ENCODE measurements at regions not wholly inside any gene's neighbourhood (a gene's known extent, or its start where the extent isn't known, plus 50 kb on each side); places are given as distances from the start of the nearest gene placed in this dataset.

- Histone ChIP-seq H3K79me1 (replicated peaks; ENCODE audit: low read length, poor library complexity, severe bottlenecking) (no peaks in the 10 kb centered on the region), H3K36me3 (ENCODE audit: control insufficient read depth in 1 of 2, insufficient read depth in 2 of 2, low read depth in 1 of 2, low read length in 2 of 2) (no peaks in the 10 kb centered on the region), H3K18ac (ENCODE audit: low read depth in 1 of 2, low read length in 2 of 2) (no peak overlapping the region), H3K4me2 (ENCODE audit: low read length, poor library complexity, severe bottlenecking) (no peak overlapping the region), H3K23ac (ENCODE audit: low read length in 2 of 2) (no peak overlapping the region), H2AFZ (ENCODE audit: low read depth, low read length) (no peak overlapping the region), H4K8ac (ENCODE audit: low read length) (no peak overlapping the region), H3K27me3 (ENCODE audit: control insufficient read depth in 1 of 2, insufficient read depth in 1 of 2, low read length in 2 of 2) (no peaks in the 10 kb centered on the region), H2BK120ac (ENCODE audit: low read depth, low read length) (no peak overlapping the region), H3K14ac (ENCODE audit: low read length in 2 of 2) (no peak overlapping the region), H2BK5ac (ENCODE audit: low read depth, low read length, poor library complexity, severe bottlenecking) (no peak overlapping the region), H3K4me1 (ENCODE audit: control insufficient read depth, insufficient read depth, low read depth, low read length) (no peaks in the 10 kb centered on the region), H2BK15ac (ENCODE audit: low read depth, poor library complexity, severe bottlenecking) (no peak overlapping the region), H2AK5ac (ENCODE audit: low read length, severe bottlenecking) (no peak overlapping the region), H4K91ac (ENCODE audit: low read length) (no peak overlapping the region), H3K9me3 (ENCODE audit: control insufficient read depth, low read length) (no peaks in the 10 kb centered on the region), H3K9ac (ENCODE audit: low read length) (no peak overlapping the region), H2BK12ac (ENCODE audit: low read length in 2 of 2) (no peak overlapping the region), H3K4ac (ENCODE audit: low read depth in 1 of 2, low read length in 2 of 2) (no peak overlapping the region), H3K27ac (ENCODE audit: low read length, poor library complexity, severe bottlenecking) (no peak overlapping the region), H3K4me3 (ENCODE audit: insufficient read depth in 1 of 2, low read depth in 1 of 2, low read length in 2 of 2) (no peak overlapping the region)
- WGBS = no CpG with 5 or more reads among the region's 2 CpGs
- DNase-seq = no peak
These were observed 652.3 kb downstream of the PTPRC start for GRCh38 chr1:199291022-199291740.

DNA sequence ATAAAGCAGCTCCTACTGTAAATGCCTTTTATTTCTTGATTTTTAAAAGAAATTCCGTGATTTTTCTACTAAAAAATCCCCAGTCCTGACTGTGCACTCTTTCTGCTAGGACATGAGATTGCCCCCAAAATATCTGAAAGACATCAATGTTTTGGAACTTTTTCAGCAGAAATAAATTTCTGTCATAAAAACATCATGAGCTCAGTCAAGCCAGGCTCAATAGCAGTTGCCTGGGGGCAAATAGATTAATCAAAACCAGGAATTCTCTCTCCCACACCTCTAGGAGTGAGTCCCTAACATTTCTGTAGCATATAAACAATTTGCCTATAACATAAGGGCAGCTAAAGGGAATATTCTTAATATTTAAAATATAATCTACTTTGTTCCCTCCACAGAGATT is 654.1 kb downstream of the PTPRC start:
- Histone ChIP-seq H3K4me3 (ENCODE audit: insufficient read depth in 1 of 2, low read depth in 1 of 2, low read length in 2 of 2) (no peak overlapping the region), H2BK120ac (ENCODE audit: low read depth, low read length) (no peak overlapping the region), H2BK15ac (ENCODE audit: low read depth, poor library complexity, severe bottlenecking) (no peak overlapping the region), H3K4ac (ENCODE audit: low read depth in 1 of 2, low read length in 2 of 2) (no peak overlapping the region), H3K4me2 (ENCODE audit: low read length, poor library complexity, severe bottlenecking) (no peak overlapping the region), H2AFZ (ENCODE audit: low read depth, low read length) (no peak overlapping the region), H4K8ac (ENCODE audit: low read length) (no peak overlapping the region), H3K27ac (ENCODE audit: low read length, poor library complexity, severe bottlenecking) (no peak overlapping the region), H2AK5ac (ENCODE audit: low read length, severe bottlenecking) (no peak overlapping the region), H3K27me3 (ENCODE audit: control insufficient read depth in 1 of 2, insufficient read depth in 1 of 2, low read length in 2 of 2) (no peaks in the 10 kb centered on the region), H3K23ac (ENCODE audit: low read length in 2 of 2) (no peak overlapping the region), H3K9me3 (ENCODE audit: control insufficient read depth, low read length) (no peaks in the 10 kb centered on the region), H4K91ac (ENCODE audit: low read length) (no peak overlapping the region), H2BK12ac (ENCODE audit: low read length in 2 of 2) (no peak overlapping the region), H2BK5ac (ENCODE audit: low read depth, low read length, poor library complexity, severe bottlenecking) (no peak overlapping the region), H3K36me3 (ENCODE audit: control insufficient read depth in 1 of 2, insufficient read depth in 2 of 2, low read depth in 1 of 2, low read length in 2 of 2) (no peaks in the 10 kb centered on the region), H3K4me1 (ENCODE audit: control insufficient read depth, insufficient read depth, low read depth, low read length) (no peaks in the 10 kb centered on the region), H3K9ac (ENCODE audit: low read length) (no peak overlapping the region), H3K14ac (ENCODE audit: low read length in 2 of 2) (no peak overlapping the region), H3K18ac (ENCODE audit: low read depth in 1 of 2, low read length in 2 of 2) (no peak overlapping the region), H3K79me1 (replicated peaks; ENCODE audit: low read length, poor library complexity, severe bottlenecking) (no peaks in the 10 kb centered on the region)
- no peak for DNase-seq
- 90% methylated on average over 1 of the region's 1 CpG for WGBS

DNA sequence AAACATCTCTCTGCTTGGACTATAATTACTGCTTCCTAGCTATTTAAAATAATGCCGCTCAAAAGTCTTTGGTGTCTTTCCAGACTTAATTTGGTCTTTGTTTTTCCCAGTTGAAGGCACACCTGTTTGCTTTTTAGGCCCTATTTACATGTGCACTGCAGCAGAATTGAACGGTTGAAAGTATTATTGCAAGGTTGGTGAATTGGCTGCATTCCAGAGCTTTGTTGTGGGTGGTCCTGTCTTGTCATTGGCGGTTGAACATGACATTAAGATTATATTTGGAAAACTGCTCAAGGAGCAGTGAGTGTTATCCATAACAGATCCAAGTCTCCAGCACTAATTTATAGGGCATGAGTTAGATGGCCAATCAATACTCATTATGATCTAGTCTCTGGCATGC is 656.3 kb downstream of the PTPRC start:
- Histone ChIP-seq H3K4me3 (ENCODE audit: insufficient read depth in 1 of 2, low read depth in 1 of 2, low read length in 2 of 2) (no peak overlapping the region), H3K23ac (ENCODE audit: low read length in 2 of 2) (no peak overlapping the region), H3K9ac (ENCODE audit: low read length) (no peak overlapping the region), H3K9me3 (ENCODE audit: control insufficient read depth, low read length) (no peaks in the 10 kb centered on the region), H2BK12ac (ENCODE audit: low read length in 2 of 2) (no peak overlapping the region), H3K27me3 (ENCODE audit: control insufficient read depth in 1 of 2, insufficient read depth in 1 of 2, low read length in 2 of 2) (no peaks in the 10 kb centered on the region), H2AFZ (ENCODE audit: low read depth, low read length) (no peak overlapping the region), H3K18ac (ENCODE audit: low read depth in 1 of 2, low read length in 2 of 2) (no peak overlapping the region), H3K27ac (ENCODE audit: low read length, poor library complexity, severe bottlenecking) (no peak overlapping the region), H3K4ac (ENCODE audit: low read depth in 1 of 2, low read length in 2 of 2) (no peak overlapping the region), H2BK15ac (ENCODE audit: low read depth, poor library complexity, severe bottlenecking) (no peak overlapping the region), H3K14ac (ENCODE audit: low read length in 2 of 2) (no peak overlapping the region), H3K36me3 (ENCODE audit: control insufficient read depth in 1 of 2, insufficient read depth in 2 of 2, low read depth in 1 of 2, low read length in 2 of 2) (no peaks in the 10 kb centered on the region), H4K8ac (ENCODE audit: low read length) (no peak overlapping the region), H3K4me1 (ENCODE audit: control insufficient read depth, insufficient read depth, low read depth, low read length) (no peaks in the 10 kb centered on the region), H3K4me2 (ENCODE audit: low read length, poor library complexity, severe bottlenecking) (no peak overlapping the region), H4K91ac (ENCODE audit: low read length) (no peak overlapping the region), H2BK5ac (ENCODE audit: low read depth, low read length, poor library complexity, severe bottlenecking) (no peak overlapping the region), H2AK5ac (ENCODE audit: low read length, severe bottlenecking) (no peak overlapping the region), H2BK120ac (ENCODE audit: low read depth, low read length) (no peak overlapping the region), H3K79me1 (replicated peaks; ENCODE audit: low read length, poor library complexity, severe bottlenecking) (no peaks in the 10 kb centered on the region)
- no peak for DNase-seq
- WGBS = 79% methylated on average over 3 of the region's 3 CpGs

DNA sequence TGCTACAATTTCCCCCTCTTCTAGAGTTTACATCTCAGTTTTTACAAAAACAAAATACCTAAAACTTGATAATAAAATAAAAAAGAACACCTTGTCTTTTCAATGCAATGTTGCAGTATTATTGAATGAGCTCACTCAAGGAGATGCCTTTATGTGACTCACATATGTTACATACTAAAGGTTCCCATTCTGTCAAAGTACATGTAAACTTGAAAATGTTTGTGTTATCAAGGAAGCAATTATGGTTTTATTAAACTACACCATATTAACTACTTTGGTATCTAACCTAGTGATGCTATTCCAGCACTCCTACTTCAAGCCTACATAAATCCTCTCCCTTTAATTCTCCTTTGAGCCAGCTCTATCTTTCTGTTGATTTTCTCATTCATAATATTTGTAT is 658.3 kb downstream of the PTPRC start:
- no peaks in the 10 kb centered on the region for H3K4me1 ChIP-seq (ENCODE audit: control insufficient read depth, insufficient read depth, low read depth, low read length)
- H2BK15ac ChIP-seq (ENCODE audit: low read depth, poor library complexity, severe bottlenecking) = no peak overlapping the region
- no peak overlapping the region for H2AK5ac ChIP-seq (ENCODE audit: low read length, severe bottlenecking)
- H3K14ac ChIP-seq (ENCODE audit: low read length in 2 of 2) = no peak overlapping the region
- no peaks in the 10 kb centered on the region for H3K9me3 ChIP-seq (ENCODE audit: control insufficient read depth, low read length)
- no peak overlapping the region for H3K4me2 ChIP-seq (ENCODE audit: low read length, poor library complexity, severe bottlenecking)
- no peak overlapping the region for H2BK5ac ChIP-seq (ENCODE audit: low read depth, low read length, poor library complexity, severe bottlenecking)
- no peak overlapping the region for H4K8ac ChIP-seq (ENCODE audit: low read length)
- no peaks in the 10 kb centered on the region for H3K27me3 ChIP-seq (ENCODE audit: control insufficient read depth in 1 of 2, insufficient read depth in 1 of 2, low read length in 2 of 2)
- H3K18ac ChIP-seq (ENCODE audit: low read depth in 1 of 2, low read length in 2 of 2) = no peak overlapping the region
- no peak overlapping the region for H2BK12ac ChIP-seq (ENCODE audit: low read length in 2 of 2)
- H2AFZ ChIP-seq (ENCODE audit: low read depth, low read length) = no peak overlapping the region
- no peak overlapping the region for H3K23ac ChIP-seq (ENCODE audit: low read length in 2 of 2)
- no peak overlapping the region for H3K9ac ChIP-seq (ENCODE audit: low read length)
- H3K27ac ChIP-seq (ENCODE audit: low read length, poor library complexity, severe bottlenecking) = no peak overlapping the region
- H3K4ac ChIP-seq (ENCODE audit: low read depth in 1 of 2, low read length in 2 of 2) = no peak overlapping the region
- no peaks in the 10 kb centered on the region for H3K36me3 ChIP-seq (ENCODE audit: control insufficient read depth in 1 of 2, insufficient read depth in 2 of 2, low read depth in 1 of 2, low read length in 2 of 2)
- H4K91ac ChIP-seq (ENCODE audit: low read length) = no peak overlapping the region
- H2BK120ac ChIP-seq (ENCODE audit: low read depth, low read length) = no peak overlapping the region
- DNase-seq = no peak
- H3K4me3 ChIP-seq (ENCODE audit: insufficient read depth in 1 of 2, low read depth in 1 of 2, low read length in 2 of 2) = no peak overlapping the region
- H3K79me1 ChIP-seq (replicated peaks; ENCODE audit: low read length, poor library complexity, severe bottlenecking) = no peaks in the 10 kb centered on the region

Data from mesenchymal stem cell (in vitro differentiated cells and primary cell).